Fibroblast of the conjunctiva (primary cell): ENCODE measurements at regions not wholly inside any gene's neighbourhood (a gene's known extent, or its start where the extent isn't known, plus 50 kb on each side); places are given as distances from the start of the nearest gene placed in this dataset.

Experiments
- DNase-seq: peaks from one replicate; pipeline ENCODE4 v3.0.0-alpha.2; 2010; ENCODE audit warnings: low read depth

GRCh38 chr3:59542276-59542675 is 492.5 kb upstream of the CFAP20DC start:
- no peak for DNase-seq

GRCh38 chr3:59540696-59541095 is 490.9 kb upstream of the CFAP20DC start:
- DNase-seq, result no peak

GRCh38 chr3:59540241-59540640 is 490.4 kb upstream of the CFAP20DC start:
- DNase-seq, result peak; percentile 24

GRCh38 chr3:59538753-59539432 is 489.1 kb upstream of the CFAP20DC start:
- no peak for DNase-seq

- DNase-seq, result no peak
Observed at GRCh38 chr3:59535791-59536221, 486.0 kb upstream of the CFAP20DC start.

GRCh38 chr3:59531994-59532393 is 482.2 kb upstream of the CFAP20DC start:
- DNase-seq, result no peak

- no peak for DNase-seq
Observed at GRCh38 chr3:59531066-59531745, 481.4 kb upstream of the CFAP20DC start.

GRCh38 chr3:59528251-59528650 is 478.4 kb upstream of the CFAP20DC start:
- DNase-seq, result no peak

- no peak for DNase-seq
Observed at GRCh38 chr3:59527493-59527892, 477.7 kb upstream of the CFAP20DC start.

- no peak for DNase-seq
Observed at GRCh38 chr3:59526999-59527398, 477.2 kb upstream of the CFAP20DC start.

- DNase-seq, result no peak
Observed at GRCh38 chr3:59522550-59522949, 472.7 kb upstream of the CFAP20DC start.

GRCh38 chr3:59519094-59519493 is 469.3 kb upstream of the CFAP20DC start:
- no peak for DNase-seq

GRCh38 chr3:59518283-59519055 is 468.6 kb upstream of the CFAP20DC start:
- DNase-seq, result no peak

- DNase-seq, result no peak
Observed at GRCh38 chr3:59517388-59517787, 467.6 kb upstream of the CFAP20DC start.

- no peak for DNase-seq
Observed at GRCh38 chr3:59515966-59516365, 466.1 kb upstream of the CFAP20DC start.

GRCh38 chr3:59514865-59515482 is 465.1 kb upstream of the CFAP20DC start:
- DNase-seq, result no peak

GRCh38 chr3:59513570-59513969 is 463.7 kb upstream of the CFAP20DC start:
- DNase-seq, result no peak

- DNase-seq, result no peak
Observed at GRCh38 chr3:59512066-59512465, 462.2 kb upstream of the CFAP20DC start.

GRCh38 chr3:59510576-59510975 is 460.8 kb upstream of the CFAP20DC start:
- no peak for DNase-seq

- no peak for DNase-seq
Observed at GRCh38 chr3:59508273-59508672, 458.4 kb upstream of the CFAP20DC start.

- DNase-seq, result no peak
Observed at GRCh38 chr3:59506191-59506590, 456.4 kb upstream of the CFAP20DC start.

- DNase-seq, result no peak
Observed at GRCh38 chr3:59503441-59503840, 453.6 kb upstream of the CFAP20DC start.

GRCh38 chr3:59502806-59503205 is 453.0 kb upstream of the CFAP20DC start:
- peak; percentile 41 for DNase-seq
